IMR-90 (cell line): ENCODE measurements at regions not wholly inside any gene's neighbourhood (a gene's known extent, or its start where the extent isn't known, plus 50 kb on each side); places are given as distances from the start of the nearest gene placed in this dataset.

Experiments used
- ATAC-seq: fragments of 200-7000 bp; cut with Tn5 transposase; 2 replicates; pipeline ENCODE4 v1.9.1; 2020; ENCODE audit warnings: low read depth, mild to moderate bottlenecking, moderate library complexity
- BruUV-seq: library from RNA; stranded (reverse); fragments of 400-500 nt; replicated peaks from 2 replicates; lab custom pipeline; 2021; lab: Mats Ljungman, UMichigan
- CTCF ChIA-PET: fragments of 300-600 bp; formaldehyde crosslinking; extraction: SDS; loops from one replicate; lab custom pipeline; 2021; ENCODE audit warnings: antibody characterized with exemption; lab: Yijun Ruan, JAX
- POLR2A ChIA-PET: fragments of 300-600 bp; sonication (Branson Sonifier 250); formaldehyde crosslinking; loops from one replicate; lab custom pipeline; 2022; ENCODE audit warnings: antibody characterized with exemption; ENCODE audit not compliant: unreplicated experiment; lab: Charles Lee
- DNase-seq: peaks from one replicate; pipeline ENCODE4 v3.0.0; 2013
- H2AFZ ChIP-seq: replicated peaks from 2 replicates; pipeline ENCODE3; 2013; ENCODE audit warnings: low read length, mild to moderate bottlenecking; ENCODE audit not compliant: poor library complexity
- H2AK5ac ChIP-seq: 2 replicates; pipeline ENCODE4 v1.6.1; 2013; ENCODE audit warnings: low read depth, low read length, inconsistent platforms
- H2AK9ac ChIP-seq: replicated peaks from 2 replicates; pipeline ENCODE3; 2013; ENCODE audit warnings: mild to moderate bottlenecking, low read depth, low read length, moderate library complexity; ENCODE audit not compliant: poor library complexity
- H2BK120ac ChIP-seq: 2 replicates; pipeline ENCODE4 v1.6.1; 2013; ENCODE audit warnings: low read depth, low read length, inconsistent platforms
- H2BK15ac ChIP-seq: 3 replicates; pipeline ENCODE4 v1.6.1; 2013; ENCODE audit warnings: low read depth, low read length, inconsistent platforms
- H2BK20ac ChIP-seq: 2 replicates; pipeline ENCODE4 v1.6.1; 2013; ENCODE audit warnings: low read depth, mild to moderate bottlenecking, inconsistent platforms, low read length, moderate library complexity
- H2BK5ac ChIP-seq: 2 replicates; pipeline ENCODE4 v1.6.1; 2013; ENCODE audit warnings: mild to moderate bottlenecking, low read depth, low read length, inconsistent platforms; ENCODE audit not compliant: poor library complexity, severe bottlenecking
- H3K14ac ChIP-seq: replicated peaks from 2 replicates; pipeline ENCODE4 v1.6.1; 2013; ENCODE audit warnings: low read depth, low read length, inconsistent platforms
- H3K18ac ChIP-seq: 2 replicates; pipeline ENCODE4 v1.6.1; 2013; ENCODE audit warnings: low read depth, low read length, control low read depth
- H3K23ac ChIP-seq: 2 replicates; pipeline ENCODE4 v1.6.1; 2013; ENCODE audit warnings: low read depth, low read length, inconsistent platforms
- H3K27ac ChIP-seq: 2 replicates; pipeline ENCODE4 v1.5.1; 2013; ENCODE audit warnings: mild to moderate bottlenecking, control low read depth, low read length; ENCODE audit not compliant: insufficient read depth
- H3K27me3 ChIP-seq: 2 replicates; pipeline ENCODE4 v1.6.1; 2013; ENCODE audit warnings: low read length; ENCODE audit not compliant: control insufficient read depth, insufficient read depth
- H3K36me3 ChIP-seq: 2 replicates; pipeline ENCODE4 v1.6.1; 2013; ENCODE audit warnings: low read length, mixed read lengths; ENCODE audit not compliant: control insufficient read depth, insufficient read depth
- H3K4ac ChIP-seq: 2 replicates; pipeline ENCODE4 v1.6.1; 2013; ENCODE audit warnings: low read depth, low read length, inconsistent platforms
- H3K4me1 ChIP-seq: 2 replicates; pipeline ENCODE4 v1.6.1; 2013; ENCODE audit warnings: low read length, mixed read lengths; ENCODE audit not compliant: control insufficient read depth, insufficient read depth
- H3K4me2 ChIP-seq: 2 replicates; pipeline ENCODE4 v1.6.1; 2013; ENCODE audit warnings: low read depth, mild to moderate bottlenecking, control low read depth, low read length, moderate library complexity
- H3K4me3 ChIP-seq: 2 replicates; pipeline ENCODE4 v1.5.1; 2013; ENCODE audit warnings: low read depth, mild to moderate bottlenecking, control low read depth, low read length, moderate library complexity; ENCODE audit not compliant: insufficient read depth
- H3K56ac ChIP-seq: 2 replicates; pipeline ENCODE4 v1.6.1; 2013; ENCODE audit warnings: low read length, inconsistent platforms; ENCODE audit not compliant: insufficient read depth; ENCODE audit errors: extremely low read depth
- H3K79me1 ChIP-seq, 2 experiments: 2 replicates each; pipeline ENCODE4 v1.6.1; 2013; ENCODE audit warnings: low read length in 2 of 2, inconsistent platforms in 1 of 2, low read depth in 1 of 2
- H3K9ac ChIP-seq: 2 replicates; pipeline ENCODE4 v1.6.1; 2013; ENCODE audit warnings: low read depth, low read length, control low read depth
- H3K9me1 ChIP-seq: 2 replicates; pipeline ENCODE4 v1.6.1; 2013; ENCODE audit warnings: low read length, inconsistent platforms; ENCODE audit not compliant: insufficient read depth
- H3K9me3 ChIP-seq: 2 replicates; pipeline ENCODE4 v1.6.1; 2013; ENCODE audit warnings: low read length; ENCODE audit not compliant: control insufficient read depth, insufficient read depth
- H4K20me1 ChIP-seq: 2 replicates; pipeline ENCODE4 v1.6.1; 2013; ENCODE audit warnings: low read length, inconsistent platforms; ENCODE audit not compliant: insufficient read depth
- H4K5ac ChIP-seq: 2 replicates; pipeline ENCODE4 v1.6.1; 2013; ENCODE audit warnings: mild to moderate bottlenecking, low read depth, low read length, control low read depth
- H4K8ac ChIP-seq, 2 experiments: 2 replicates each; pipeline ENCODE4 v1.6.1; 2013; ENCODE audit warnings: low read depth in 2 of 2, low read length in 2 of 2, control low read depth in 1 of 2, inconsistent platforms in 1 of 2
- H4K91ac ChIP-seq: 2 replicates; pipeline ENCODE4 v1.6.1; 2013; ENCODE audit warnings: low read depth, low read length, inconsistent platforms; ENCODE audit not compliant: insufficient read depth
- RFX5 ChIP-seq: IDR thresholded peaks from 2 replicates; pipeline ENCODE4 v1.8.0; 2012; ENCODE audit warnings: low read depth, mild to moderate bottlenecking, low read length, moderate library complexity
- SMC3 ChIP-seq: fragments of 150-350 bp; IDR thresholded peaks from 2 replicates; pipeline ENCODE4 v1.6.1; 2016; ENCODE audit warnings: low read depth, mild to moderate bottlenecking, antibody characterized with exemption, low read length, moderate library complexity
- WGBS, 2 experiments: methylation state at CpG; one replicate each; pipeline versions ENCODE4 v1.1.5 to v1.1.7; 2013; ENCODE audit warnings: missing lambda C conversion rate in 2 of 2; ENCODE audit not compliant: insufficient read length in 1 of 2; ENCODE audit errors: extremely low coverage in 2 of 2; 5-methylcytosine and 5-hydroxymethylcytosine counted together
- dilution Hi-C: fragments of 300-500 bp; cut with HindIII; formaldehyde crosslinking; loops from one replicate; pipeline ENCODE4 v1.14.3; 2018; ENCODE audit warnings: low sequenced_read_pairs; ENCODE audit not compliant: unreplicated experiment
- in situ Hi-C: fragments of 300-500 bp; cut with MboI; formaldehyde crosslinking; loops from 3 replicates; pipeline ENCODE4 v1.14.3; 2019; ENCODE audit warnings: low sequenced_read_pairs, inconsistent platforms, mixed read lengths
- intact Hi-C: fragments of 100-400 bp; cut with micrococcal nuclease; formaldehyde crosslinking; loops from 2 replicates; pipeline ENCODE4 v1.10.0; 2022
- TF ChIP-seq, protein P1 (sequence below): fragments of 150-350 bp; IDR thresholded peaks from 2 replicates; pipeline ENCODE4 v1.6.1; 2017; ENCODE audit warnings: mild to moderate bottlenecking, antibody characterized with exemption, low read length, low read depth

DNA sequence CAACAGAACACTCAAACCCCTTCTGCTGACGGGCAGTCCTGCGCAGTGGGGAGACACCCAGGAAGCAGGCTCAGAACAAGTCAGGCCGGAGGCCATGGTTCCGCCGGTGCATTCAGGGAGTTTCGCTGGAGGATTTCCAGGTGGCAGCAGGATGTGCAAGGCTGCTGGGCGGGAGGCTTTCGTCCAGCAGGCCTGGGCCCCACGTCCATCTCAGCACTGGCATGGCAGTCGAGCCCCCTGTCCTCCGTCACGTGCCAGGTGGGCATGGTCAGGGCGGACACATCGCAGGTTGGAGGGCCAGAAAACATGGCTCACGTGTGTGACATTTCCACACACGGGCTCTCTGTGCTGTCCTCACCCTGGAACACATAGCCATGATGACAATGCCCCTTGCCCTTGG lies 299.9 kb upstream of the IRX2 start:
- no peak overlapping the region for H2AK9ac ChIP-seq
- no peak overlapping the region for H3K9ac ChIP-seq
- TF ChIP-seq RFX5, result no peak
- TF ChIP-seq, protein P1, sequence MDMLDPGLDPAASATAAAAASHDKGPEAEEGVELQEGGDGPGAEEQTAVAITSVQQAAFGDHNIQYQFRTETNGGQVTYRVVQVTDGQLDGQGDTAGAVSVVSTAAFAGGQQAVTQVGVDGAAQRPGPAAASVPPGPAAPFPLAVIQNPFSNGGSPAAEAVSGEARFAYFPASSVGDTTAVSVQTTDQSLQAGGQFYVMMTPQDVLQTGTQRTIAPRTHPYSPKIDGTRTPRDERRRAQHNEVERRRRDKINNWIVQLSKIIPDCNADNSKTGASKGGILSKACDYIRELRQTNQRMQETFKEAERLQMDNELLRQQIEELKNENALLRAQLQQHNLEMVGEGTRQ, result no peak
- no peak for TF ChIP-seq SMC3
- no peak overlapping the region for H2BK20ac ChIP-seq
- no peak overlapping the region for H2BK5ac ChIP-seq
- H2BK15ac ChIP-seq, result no peak overlapping the region
- WGBS, 2 experiments, result 35% methylated on average over 4 of the region's 16 CpGs; no CpG with 5 or more reads in 1 of the 2 experiments
- no peaks in the 10 kb centered on the region for H3K27me3 ChIP-seq
- no peak overlapping the region for H3K18ac ChIP-seq
- no peak overlapping the region for H3K27ac ChIP-seq
- no peak overlapping the region for H3K23ac ChIP-seq
- no peak overlapping the region for H3K4ac ChIP-seq
- ATAC-seq (no peak), DNase-seq (no peak)
- H3K14ac ChIP-seq, result no peak overlapping the region
- no peak overlapping the region for H4K5ac ChIP-seq
- no peak overlapping the region for H3K56ac ChIP-seq
- dilution Hi-C loops (no loop called here), intact Hi-C loops (no loop called here), in situ Hi-C loops (no loop called here)
- no peaks in the 10 kb centered on the region for H4K20me1 ChIP-seq
- no peak overlapping the region for H3K4me2 ChIP-seq
- POLR2A ChIA-PET, result no interaction called here
- no peak overlapping the region for H2AFZ ChIP-seq
- H3K9me1 ChIP-seq, result no peaks in the 10 kb centered on the region
- no TSS peak for BruUV-seq
- CTCF ChIA-PET, result no interaction called here
- no peak overlapping the region for H2AK5ac ChIP-seq
- H4K8ac ChIP-seq, result no peak overlapping the region
- H3K4me3 ChIP-seq, result no peak overlapping the region
- H2BK120ac ChIP-seq, result no peak overlapping the region
- H3K4me1 ChIP-seq, result no peaks in the 10 kb centered on the region
- peaks cover 36% of the 10 kb centered on the region for H3K9me3 ChIP-seq
- no peaks in the 10 kb centered on the region for H3K36me3 ChIP-seq
- no peak overlapping the region for H4K91ac ChIP-seq
- no peaks in the 10 kb centered on the region for H3K79me1 ChIP-seq
